ENCODE measurements at regions not wholly inside any gene's neighbourhood (a gene's known extent, or its start where the extent isn't known, plus 50 kb on each side); places are given as distances from the start of the nearest gene placed in this dataset.

DNA sequence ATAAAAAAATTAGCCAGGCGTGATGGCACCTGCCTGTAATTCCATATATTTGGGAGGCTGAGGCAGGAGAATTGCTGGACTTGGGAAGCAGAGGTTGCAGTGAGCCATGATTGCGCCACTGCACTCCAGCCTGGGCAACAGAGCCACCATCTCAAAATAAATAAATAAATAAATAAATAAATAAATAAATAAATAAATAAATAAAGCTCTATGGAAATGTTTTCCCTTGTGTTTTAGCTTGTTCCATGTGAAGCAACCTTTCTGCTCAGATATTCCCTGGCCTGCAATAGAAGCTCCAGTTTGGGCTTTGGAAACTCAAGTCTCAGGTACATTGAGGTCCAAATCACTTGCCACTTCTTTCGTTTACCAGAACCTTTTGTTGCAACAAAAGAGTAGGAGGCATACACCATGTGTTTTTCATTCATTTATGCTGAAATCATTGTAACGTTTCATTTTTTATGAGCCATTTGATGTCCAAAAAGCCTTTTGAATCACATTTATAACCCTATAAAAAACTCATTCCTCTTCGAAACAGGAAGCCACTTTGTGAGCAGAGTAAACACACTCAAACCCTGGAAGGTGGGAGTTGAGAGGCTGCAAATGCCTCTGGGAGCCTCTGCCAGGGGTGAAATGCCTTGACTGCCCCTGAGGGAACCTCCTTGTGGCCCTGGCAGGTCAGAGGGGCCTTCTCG lies 376.6 kb upstream of the TBX3 start:
- Histone ChIP-seq H3K27ac (ENCODE audit: low read depth in 1 of 2, low read length in 2 of 2) (no peak overlapping the region), H3K4me1 (ENCODE audit: control insufficient read depth in 1 of 2, insufficient read depth in 2 of 2, low read length in 2 of 2) (no peaks in the 10 kb centered on the region), H3K4me3 (ENCODE audit: low read length in 2 of 2) (no peak overlapping the region), H3K36me3 (ENCODE audit: control insufficient read depth in 1 of 2, insufficient read depth in 2 of 2, low read length in 1 of 2) (no peaks in the 10 kb centered on the region), H3K27me3 (ENCODE audit: control insufficient read depth in 1 of 2, insufficient read depth in 2 of 2, low read length in 1 of 2) (no peaks in the 10 kb centered on the region), H3K9me3 (ENCODE audit: control insufficient read depth, low read length) (peaks cover 1% of the 10 kb centered on the region)
- WGBS, 2 donors: 84 to 87% methylated on average over 6 of the region's 6 CpGs
- DNase-seq (no peak), ATAC-seq (ENCODE audit: low FRiP score) (no peak)
- intact Hi-C loops (cut with DNase I): no loop called here

DNA sequence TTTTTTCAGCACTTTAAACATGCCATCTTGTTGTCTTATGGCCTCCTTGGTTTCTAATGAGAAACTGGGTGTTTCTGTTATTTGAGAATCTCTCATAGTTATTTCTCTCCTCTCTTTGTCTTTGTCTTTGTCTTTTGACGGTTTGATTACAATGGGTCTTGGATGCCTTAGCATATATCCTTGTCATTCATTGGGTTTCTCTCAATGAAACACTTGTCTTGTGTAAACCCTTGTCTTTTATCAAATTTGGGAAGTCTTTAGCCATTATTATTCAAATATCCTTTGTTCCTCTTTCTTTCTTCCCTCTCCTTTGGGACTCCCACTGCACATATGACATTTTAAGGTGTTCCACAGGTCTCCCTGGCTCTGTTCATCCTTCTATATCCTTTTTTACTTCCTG lies 373.5 kb upstream of the TBX3 start:
- WGBS, 2 donors: 45 to 61% methylated on average over 1 of the region's 1 CpG
- H3K27ac ChIP-seq (ENCODE audit: low read depth in 1 of 2, low read length in 2 of 2): no peak overlapping the region
- no peaks in the 10 kb centered on the region for H3K27me3 ChIP-seq (ENCODE audit: control insufficient read depth in 1 of 2, insufficient read depth in 2 of 2, low read length in 1 of 2)
- ATAC-seq (ENCODE audit: low FRiP score): no peak
- no peak for DNase-seq
- peaks cover 1% of the 10 kb centered on the region for H3K9me3 ChIP-seq (ENCODE audit: control insufficient read depth, low read length)
- intact Hi-C loops (cut with DNase I): no loop called here
- H3K4me3 ChIP-seq (ENCODE audit: low read length in 2 of 2): no peak overlapping the region
- H3K4me1 ChIP-seq (ENCODE audit: control insufficient read depth in 1 of 2, insufficient read depth in 2 of 2, low read length in 2 of 2): no peaks in the 10 kb centered on the region
- no peaks in the 10 kb centered on the region for H3K36me3 ChIP-seq (ENCODE audit: control insufficient read depth in 1 of 2, insufficient read depth in 2 of 2, low read length in 1 of 2)

DNA sequence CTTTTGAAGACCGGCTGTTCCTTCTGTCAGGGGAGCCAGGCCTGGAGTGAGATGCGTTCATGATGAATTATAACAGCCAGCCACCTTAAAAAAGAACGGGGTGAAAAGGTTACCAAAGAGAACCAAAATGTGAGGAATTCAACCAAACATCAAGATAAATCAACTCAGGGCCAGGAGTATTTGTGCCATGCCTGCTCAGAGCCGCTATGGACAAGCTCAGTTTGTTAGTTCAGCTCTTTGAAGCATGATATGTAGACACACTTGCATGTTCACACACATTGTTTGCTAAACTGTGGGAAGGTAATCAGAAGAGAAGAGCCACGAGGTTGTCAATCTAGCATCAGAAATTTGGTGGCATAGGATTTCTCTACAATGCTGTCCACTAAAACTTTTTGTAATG lies 367.4 kb upstream of the TBX3 start:
- Histone ChIP-seq H3K27ac (ENCODE audit: low read depth in 1 of 2, low read length in 2 of 2) (no peak overlapping the region), H3K36me3 (ENCODE audit: control insufficient read depth in 1 of 2, insufficient read depth in 2 of 2, low read length in 1 of 2) (no peaks in the 10 kb centered on the region), H3K9me3 (ENCODE audit: control insufficient read depth, low read length) (no peaks in the 10 kb centered on the region), H3K4me3 (ENCODE audit: low read length in 2 of 2) (no peak overlapping the region), H3K27me3 (ENCODE audit: control insufficient read depth in 1 of 2, insufficient read depth in 2 of 2, low read length in 1 of 2) (no peaks in the 10 kb centered on the region), H3K4me1 (ENCODE audit: control insufficient read depth in 1 of 2, insufficient read depth in 2 of 2, low read length in 2 of 2) (no peaks in the 10 kb centered on the region)
- intact Hi-C loops (cut with DNase I): no loop called here
- DNase-seq (no peak), ATAC-seq (ENCODE audit: low FRiP score) (no peak)
- 29 to 40% methylated on average over 5 of the region's 5 CpGs for WGBS, 2 donors

DNA sequence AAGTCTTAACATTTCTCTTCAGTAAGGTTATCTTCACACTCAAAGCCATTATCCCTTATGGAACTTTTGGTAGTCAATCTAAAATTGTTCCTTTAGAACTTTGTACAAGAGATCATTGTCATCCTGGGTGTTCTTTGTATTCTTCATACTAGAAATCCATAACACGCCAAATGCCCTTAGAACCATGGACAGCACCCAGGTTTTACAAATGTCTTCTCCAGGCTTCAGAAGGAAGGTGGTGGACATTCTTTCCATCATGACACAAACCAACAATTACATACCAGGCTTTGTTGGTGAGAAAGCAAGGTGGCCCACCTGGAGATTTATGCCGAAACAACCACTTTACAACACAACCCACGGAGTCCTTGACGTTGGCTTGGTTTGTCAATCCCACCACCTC lies 365.6 kb upstream of the TBX3 start:
- DNase-seq (no peak), ATAC-seq (ENCODE audit: low FRiP score) (no peak)
- WGBS, 2 donors: 49 to 51% methylated on average over 4 of the region's 4 CpGs
- intact Hi-C loops (cut with DNase I): no loop called here
- H3K36me3 ChIP-seq (ENCODE audit: control insufficient read depth in 1 of 2, insufficient read depth in 2 of 2, low read length in 1 of 2): no peaks in the 10 kb centered on the region
- no peaks in the 10 kb centered on the region for H3K4me1 ChIP-seq (ENCODE audit: control insufficient read depth in 1 of 2, insufficient read depth in 2 of 2, low read length in 2 of 2)
- no peaks in the 10 kb centered on the region for H3K27me3 ChIP-seq (ENCODE audit: control insufficient read depth in 1 of 2, insufficient read depth in 2 of 2, low read length in 1 of 2)
- H3K27ac ChIP-seq (ENCODE audit: low read depth in 1 of 2, low read length in 2 of 2): no peak overlapping the region
- no peaks in the 10 kb centered on the region for H3K9me3 ChIP-seq (ENCODE audit: control insufficient read depth, low read length)
- no peak overlapping the region for H3K4me3 ChIP-seq (ENCODE audit: low read length in 2 of 2)

DNA sequence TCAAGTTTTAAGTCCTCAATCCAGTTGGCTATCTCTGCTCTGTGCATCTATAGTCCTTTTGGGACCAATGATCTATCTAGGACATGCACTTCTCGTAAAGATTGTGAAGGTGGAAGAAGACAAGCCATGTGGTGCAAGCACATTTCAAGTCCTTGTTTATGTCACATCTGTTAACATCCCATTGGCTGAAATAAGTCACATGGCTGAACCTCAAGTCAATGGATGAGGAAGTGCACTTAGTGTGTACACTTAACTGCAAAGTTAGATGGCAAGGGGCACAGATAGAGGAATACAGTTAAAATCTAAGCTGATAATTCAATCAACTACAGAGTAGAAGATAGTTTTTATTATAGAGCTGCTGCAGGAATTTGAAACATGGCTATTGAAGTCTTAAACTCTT lies 362.8 kb upstream of the TBX3 start:
- Histone ChIP-seq H3K4me1 (ENCODE audit: control insufficient read depth in 1 of 2, insufficient read depth in 2 of 2, low read length in 2 of 2) (no peaks in the 10 kb centered on the region), H3K27me3 (ENCODE audit: control insufficient read depth in 1 of 2, insufficient read depth in 2 of 2, low read length in 1 of 2) (no peaks in the 10 kb centered on the region), H3K9me3 (ENCODE audit: control insufficient read depth, low read length) (no peaks in the 10 kb centered on the region), H3K27ac (ENCODE audit: low read depth in 1 of 2, low read length in 2 of 2) (no peak overlapping the region), H3K36me3 (ENCODE audit: control insufficient read depth in 1 of 2, insufficient read depth in 2 of 2, low read length in 1 of 2) (no peaks in the 10 kb centered on the region), H3K4me3 (ENCODE audit: low read length in 2 of 2) (no peak overlapping the region)
- 85 to 89% methylated on average over 1 of the region's 1 CpG for WGBS, 2 donors
- no peak for ATAC-seq (ENCODE audit: low FRiP score)
- intact Hi-C loops (cut with DNase I): no loop called here
- DNase-seq: no peak

DNA sequence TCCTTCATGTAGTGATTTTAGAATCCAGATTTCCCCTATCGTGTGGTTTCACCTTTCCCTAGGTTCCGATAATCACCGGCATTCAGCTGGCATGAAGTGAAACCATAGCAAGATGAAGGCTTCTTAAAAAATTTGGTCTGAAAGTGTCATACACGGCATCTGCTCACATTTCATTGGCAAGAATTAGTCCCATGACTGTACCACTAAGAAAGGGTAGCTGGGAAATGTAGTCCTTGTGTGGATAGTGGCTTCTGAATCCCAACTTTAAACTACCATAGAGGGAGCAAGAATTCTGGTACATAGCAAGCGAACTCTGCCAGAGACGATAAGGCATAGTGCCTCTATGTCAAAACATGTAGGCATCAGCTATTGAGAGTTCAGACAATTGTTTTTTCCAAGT lies 360.1 kb upstream of the TBX3 start:
- no peak overlapping the region for H3K27ac ChIP-seq (ENCODE audit: low read depth in 1 of 2, low read length in 2 of 2)
- no peak overlapping the region for H3K4me3 ChIP-seq (ENCODE audit: low read length in 2 of 2)
- 82 to 84% methylated on average over 6 of the region's 6 CpGs for WGBS, 2 donors
- no peaks in the 10 kb centered on the region for H3K4me1 ChIP-seq (ENCODE audit: control insufficient read depth in 1 of 2, insufficient read depth in 2 of 2, low read length in 2 of 2)
- ATAC-seq (ENCODE audit: low FRiP score) (no peak), DNase-seq (no peak)
- H3K36me3 ChIP-seq (ENCODE audit: control insufficient read depth in 1 of 2, insufficient read depth in 2 of 2, low read length in 1 of 2): no peaks in the 10 kb centered on the region
- H3K9me3 ChIP-seq (ENCODE audit: control insufficient read depth, low read length): peaks cover 4% of the 10 kb centered on the region
- intact Hi-C loops (cut with DNase I): no loop called here
- H3K27me3 ChIP-seq (ENCODE audit: control insufficient read depth in 1 of 2, insufficient read depth in 2 of 2, low read length in 1 of 2): no peaks in the 10 kb centered on the region

DNA sequence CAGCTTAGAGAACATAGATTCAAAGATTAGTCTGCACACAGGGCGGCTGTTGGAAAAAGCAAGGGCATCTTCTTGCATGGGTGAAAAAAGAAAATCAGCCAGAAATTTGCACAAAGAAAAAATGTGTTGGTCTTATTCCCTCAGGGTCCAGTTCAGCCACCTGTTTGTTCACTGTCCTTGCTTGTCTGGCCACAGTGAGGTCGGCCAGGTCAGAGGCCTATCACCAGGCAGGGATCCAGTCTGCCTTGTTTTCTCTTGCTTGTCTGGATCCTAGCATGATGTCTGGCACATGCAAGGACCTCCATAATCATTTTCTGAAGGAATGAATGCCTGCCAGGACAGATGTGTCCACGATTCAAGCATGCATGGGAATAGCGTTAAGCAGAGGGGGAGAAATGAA lies 359.1 kb upstream of the TBX3 start:
- H3K9me3 ChIP-seq (ENCODE audit: control insufficient read depth, low read length): peaks cover 4% of the 10 kb centered on the region
- WGBS, 2 donors: 72 to 79% methylated on average over 4 of the region's 4 CpGs
- DNase-seq: no peak
- H3K4me3 ChIP-seq (ENCODE audit: low read length in 2 of 2): no peak overlapping the region
- H3K27me3 ChIP-seq (ENCODE audit: control insufficient read depth in 1 of 2, insufficient read depth in 2 of 2, low read length in 1 of 2): no peaks in the 10 kb centered on the region
- H3K27ac ChIP-seq (ENCODE audit: low read depth in 1 of 2, low read length in 2 of 2): no peak overlapping the region
- H3K4me1 ChIP-seq (ENCODE audit: control insufficient read depth in 1 of 2, insufficient read depth in 2 of 2, low read length in 2 of 2): no peaks in the 10 kb centered on the region
- no peaks in the 10 kb centered on the region for H3K36me3 ChIP-seq (ENCODE audit: control insufficient read depth in 1 of 2, insufficient read depth in 2 of 2, low read length in 1 of 2)
- intact Hi-C loops (cut with DNase I): no loop called here
- no peak for ATAC-seq (ENCODE audit: low FRiP score)

DNA sequence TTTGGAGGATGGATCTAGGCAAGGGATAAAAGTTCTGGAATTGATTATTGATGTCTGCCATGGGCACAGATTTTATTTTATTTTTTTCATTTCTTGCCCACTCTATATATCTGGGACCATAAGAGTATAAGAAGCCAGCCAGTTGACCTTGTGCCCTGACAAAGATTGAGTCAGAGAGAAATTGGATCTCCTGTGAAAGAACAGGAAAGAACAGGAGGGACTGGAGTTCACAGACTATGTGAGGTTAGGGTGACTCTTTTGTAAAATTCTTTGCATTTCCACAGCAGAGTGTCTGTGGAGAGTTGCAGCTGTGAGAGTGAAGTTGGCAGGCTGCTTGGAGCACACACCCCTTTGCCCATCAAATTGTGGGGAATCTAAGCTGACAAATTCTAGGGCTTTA lies 358.4 kb upstream of the TBX3 start:
- ATAC-seq (ENCODE audit: low FRiP score) (no peak), DNase-seq (no peak)
- intact Hi-C loops (cut with DNase I): no loop called here
- no peak overlapping the region for H3K4me3 ChIP-seq (ENCODE audit: low read length in 2 of 2)
- H3K4me1 ChIP-seq (ENCODE audit: control insufficient read depth in 1 of 2, insufficient read depth in 2 of 2, low read length in 2 of 2): no peaks in the 10 kb centered on the region
- H3K36me3 ChIP-seq (ENCODE audit: control insufficient read depth in 1 of 2, insufficient read depth in 2 of 2, low read length in 1 of 2): no peaks in the 10 kb centered on the region
- H3K27me3 ChIP-seq (ENCODE audit: control insufficient read depth in 1 of 2, insufficient read depth in 2 of 2, low read length in 1 of 2): no peaks in the 10 kb centered on the region
- no peak overlapping the region for H3K27ac ChIP-seq (ENCODE audit: low read depth in 1 of 2, low read length in 2 of 2)
- peaks cover 4% of the 10 kb centered on the region for H3K9me3 ChIP-seq (ENCODE audit: control insufficient read depth, low read length)

DNA sequence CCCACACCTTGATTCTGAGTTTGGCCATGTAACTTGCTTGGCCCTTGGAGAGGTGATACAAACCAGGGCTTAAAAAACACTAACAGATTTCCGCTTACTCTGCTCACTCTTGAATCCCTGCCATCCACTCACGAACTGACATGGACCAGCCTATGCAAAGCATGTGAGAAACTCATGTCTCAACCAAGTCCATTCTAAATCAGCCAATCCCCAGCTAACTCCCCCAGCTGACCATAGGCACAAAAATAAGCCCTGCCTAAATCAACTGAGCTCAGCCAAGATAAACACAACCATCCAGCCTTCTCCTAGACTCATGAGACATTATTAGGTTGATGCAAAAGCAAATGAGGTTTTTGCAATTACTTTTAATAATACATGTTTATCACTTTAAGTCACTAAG lies 353.9 kb upstream of the TBX3 start:
- Histone ChIP-seq H3K36me3 (ENCODE audit: control insufficient read depth in 1 of 2, insufficient read depth in 2 of 2, low read length in 1 of 2) (no peaks in the 10 kb centered on the region), H3K27me3 (ENCODE audit: control insufficient read depth in 1 of 2, insufficient read depth in 2 of 2, low read length in 1 of 2) (no peaks in the 10 kb centered on the region), H3K27ac (ENCODE audit: low read depth in 1 of 2, low read length in 2 of 2) (no peak overlapping the region), H3K4me3 (ENCODE audit: low read length in 2 of 2) (no peak overlapping the region), H3K4me1 (ENCODE audit: control insufficient read depth in 1 of 2, insufficient read depth in 2 of 2, low read length in 2 of 2) (no peaks in the 10 kb centered on the region), H3K9me3 (ENCODE audit: control insufficient read depth, low read length) (peaks cover 4% of the 10 kb centered on the region)
- ATAC-seq (ENCODE audit: low FRiP score): no peak
- intact Hi-C loops (cut with DNase I): no loop called here
- no peak for DNase-seq
- WGBS, 2 donors: 3 to 6% methylated on average over 2 of the region's 2 CpGs

Measured in aorta (tissue), 5 donors.